ENCODE measurements at regions not wholly inside any gene's neighbourhood (a gene's known extent, or its start where the extent isn't known, plus 50 kb on each side); places are given as distances from the start of the nearest gene placed in this dataset.

DNA sequence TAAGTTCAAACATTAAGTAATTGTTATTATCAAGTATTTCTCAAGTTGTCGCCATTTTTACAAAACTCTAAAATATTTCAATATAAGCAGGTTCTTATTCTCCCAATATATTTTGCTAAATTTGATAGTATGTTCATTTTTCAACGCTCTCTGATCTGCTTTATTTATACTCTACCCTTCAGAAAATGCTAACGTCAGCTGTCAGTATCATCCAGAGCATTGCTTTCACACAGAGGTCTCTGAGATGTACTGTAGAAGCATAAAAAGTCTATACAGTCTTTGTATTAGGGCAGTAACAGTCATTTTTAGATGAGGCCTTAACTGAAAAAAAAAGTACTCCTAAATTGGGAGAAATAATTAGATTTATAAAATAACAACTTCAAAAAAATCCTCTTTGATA is 533.1 kb upstream of the LRFN5 start:
- Mint-ChIP-seq H3K27ac (ENCODE audit: unreplicated experiment) (no peak overlapping the region), H3K36me3 (ENCODE audit: low read depth) (no peaks in the 10 kb centered on the region)

DNA sequence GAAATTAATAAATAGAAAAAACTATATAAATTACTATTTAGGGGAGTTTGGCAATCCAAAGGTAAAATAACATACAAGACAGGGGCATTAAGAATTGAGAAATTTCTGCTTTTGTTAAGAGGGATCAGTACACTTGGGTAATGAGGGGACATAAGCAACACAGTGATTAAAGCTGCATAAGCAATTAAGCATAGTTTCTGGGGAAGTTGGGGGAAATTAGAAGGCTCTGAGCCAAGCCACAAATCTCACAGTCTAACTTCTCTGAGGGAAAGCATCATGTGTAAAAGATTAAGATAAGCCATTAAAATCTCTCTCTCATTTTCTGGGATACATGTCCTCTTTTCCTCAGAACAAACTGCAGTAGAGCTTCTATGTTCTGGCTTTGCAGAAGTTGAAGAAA is 533.9 kb upstream of the LRFN5 start:
- Mint-ChIP-seq H3K27me3 (ENCODE audit: low read depth) (no peaks in the 10 kb centered on the region), H3K9me3 (no peaks in the 10 kb centered on the region), H3K27ac (ENCODE audit: unreplicated experiment) (no peak overlapping the region), H3K4me3 (no peak overlapping the region), H3K36me3 (ENCODE audit: low read depth) (no peaks in the 10 kb centered on the region), H3K4me1 (no peaks in the 10 kb centered on the region)
- TF ChIP-seq, protein P1, sequence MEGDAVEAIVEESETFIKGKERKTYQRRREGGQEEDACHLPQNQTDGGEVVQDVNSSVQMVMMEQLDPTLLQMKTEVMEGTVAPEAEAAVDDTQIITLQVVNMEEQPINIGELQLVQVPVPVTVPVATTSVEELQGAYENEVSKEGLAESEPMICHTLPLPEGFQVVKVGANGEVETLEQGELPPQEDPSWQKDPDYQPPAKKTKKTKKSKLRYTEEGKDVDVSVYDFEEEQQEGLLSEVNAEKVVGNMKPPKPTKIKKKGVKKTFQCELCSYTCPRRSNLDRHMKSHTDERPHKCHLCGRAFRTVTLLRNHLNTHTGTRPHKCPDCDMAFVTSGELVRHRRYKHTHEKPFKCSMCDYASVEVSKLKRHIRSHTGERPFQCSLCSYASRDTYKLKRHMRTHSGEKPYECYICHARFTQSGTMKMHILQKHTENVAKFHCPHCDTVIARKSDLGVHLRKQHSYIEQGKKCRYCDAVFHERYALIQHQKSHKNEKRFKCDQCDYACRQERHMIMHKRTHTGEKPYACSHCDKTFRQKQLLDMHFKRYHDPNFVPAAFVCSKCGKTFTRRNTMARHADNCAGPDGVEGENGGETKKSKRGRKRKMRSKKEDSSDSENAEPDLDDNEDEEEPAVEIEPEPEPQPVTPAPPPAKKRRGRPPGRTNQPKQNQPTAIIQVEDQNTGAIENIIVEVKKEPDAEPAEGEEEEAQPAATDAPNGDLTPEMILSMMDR (conservative IDR thresholded peaks at IDR 0.05): no peak
- DNase-seq (ENCODE audit: low read depth, low spot score): no peak

More for the DNA sequence above, 533.1 kb upstream of the LRFN5 start:
- Mint-ChIP-seq H3K4me1 (no peaks in the 10 kb centered on the region), H3K27me3 (ENCODE audit: low read depth) (no peaks in the 10 kb centered on the region), H3K4me3 (no peak overlapping the region), H3K9me3 (no peaks in the 10 kb centered on the region)
- DNase-seq (ENCODE audit: low read depth, low spot score): no peak
- TF ChIP-seq, protein P1 (conservative IDR thresholded peaks at IDR 0.05): no peak

GRCh38 chr14:41071351-41071750 is 535.3 kb upstream of the LRFN5 start:
- H3K36me3 Mint-ChIP-seq (ENCODE audit: low read depth): no peaks in the 10 kb centered on the region
- H3K9me3 Mint-ChIP-seq: no peaks in the 10 kb centered on the region
- TF ChIP-seq, protein P1 (conservative IDR thresholded peaks at IDR 0.05): no peak
- no peak overlapping the region for H3K4me3 Mint-ChIP-seq
- no peaks in the 10 kb centered on the region for H3K4me1 Mint-ChIP-seq
- H3K27ac Mint-ChIP-seq (ENCODE audit: unreplicated experiment): no peak overlapping the region
- no peaks in the 10 kb centered on the region for H3K27me3 Mint-ChIP-seq (ENCODE audit: low read depth)
- no peak for DNase-seq (ENCODE audit: low read depth, low spot score)

DNA sequence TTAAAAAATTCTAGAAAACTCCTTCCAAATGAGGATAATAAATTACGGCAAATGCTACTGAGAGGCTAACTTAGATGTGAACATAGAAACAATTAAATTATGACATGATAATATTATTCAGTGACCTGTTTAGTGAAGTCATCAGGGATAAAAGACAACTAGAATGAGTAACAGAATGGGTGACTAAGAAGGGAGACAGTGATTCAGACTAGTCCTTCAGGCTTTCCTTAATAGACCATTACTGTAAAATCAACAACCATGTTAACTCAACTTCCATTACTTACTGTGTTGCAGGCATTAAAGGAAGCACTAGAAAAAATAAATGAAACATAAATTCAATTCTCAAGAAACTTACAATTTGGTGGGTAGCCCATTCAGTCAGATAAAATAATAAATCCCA is 543.9 kb upstream of the LRFN5 start:
- no peak overlapping the region for H3K27ac Mint-ChIP-seq (ENCODE audit: unreplicated experiment)
- TF ChIP-seq, protein P1 (conservative IDR thresholded peaks at IDR 0.05): no peak
- H3K36me3 Mint-ChIP-seq (ENCODE audit: low read depth): no peaks in the 10 kb centered on the region
- no peaks in the 10 kb centered on the region for H3K4me1 Mint-ChIP-seq
- no peaks in the 10 kb centered on the region for H3K9me3 Mint-ChIP-seq
- H3K27me3 Mint-ChIP-seq (ENCODE audit: low read depth): no peaks in the 10 kb centered on the region
- DNase-seq (ENCODE audit: low read depth, low spot score): no peak
- H3K4me3 Mint-ChIP-seq: no peak overlapping the region

GRCh38 chr14:41055589-41055988 is 551.1 kb upstream of the LRFN5 start:
- H3K4me3 Mint-ChIP-seq: no peak overlapping the region
- no peak for DNase-seq (ENCODE audit: low read depth, low spot score)
- H3K36me3 Mint-ChIP-seq (ENCODE audit: low read depth): no peaks in the 10 kb centered on the region
- H3K4me1 Mint-ChIP-seq: peaks cover 11% of the 10 kb centered on the region
- TF ChIP-seq, protein P1 (conservative IDR thresholded peaks at IDR 0.05): no peak
- no peaks in the 10 kb centered on the region for H3K9me3 Mint-ChIP-seq
- no peak overlapping the region for H3K27ac Mint-ChIP-seq (ENCODE audit: unreplicated experiment)
- H3K27me3 Mint-ChIP-seq (ENCODE audit: low read depth): no peaks in the 10 kb centered on the region

DNA sequence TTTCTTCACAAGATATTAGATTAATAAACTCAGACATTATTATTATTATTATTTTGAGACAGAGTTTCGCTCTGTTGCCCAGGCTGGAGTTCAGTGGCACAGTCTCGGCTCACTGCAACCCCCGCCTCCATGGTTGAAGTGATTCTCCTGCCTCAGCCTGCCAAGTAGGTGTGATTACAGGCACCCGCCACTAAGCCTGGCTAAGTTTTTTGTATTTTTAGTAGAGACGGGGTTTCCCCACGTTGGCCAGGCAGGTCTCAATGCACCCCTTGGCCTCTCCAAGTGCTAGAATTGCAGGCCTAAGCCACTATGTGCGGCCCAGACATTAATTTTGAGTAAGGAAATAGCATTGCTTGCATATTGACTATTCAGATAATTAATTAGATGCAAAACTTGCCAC is 554.9 kb upstream of the LRFN5 start:
- H3K4me3 Mint-ChIP-seq: no peak overlapping the region
- no peak for DNase-seq (ENCODE audit: low read depth, low spot score)
- no peaks in the 10 kb centered on the region for H3K36me3 Mint-ChIP-seq (ENCODE audit: low read depth)
- peaks cover 8% of the 10 kb centered on the region for H3K4me1 Mint-ChIP-seq
- no peaks in the 10 kb centered on the region for H3K27me3 Mint-ChIP-seq (ENCODE audit: low read depth)
- H3K27ac Mint-ChIP-seq (ENCODE audit: unreplicated experiment): no peak overlapping the region
- TF ChIP-seq, protein P1 (conservative IDR thresholded peaks at IDR 0.05): no peak
- no peaks in the 10 kb centered on the region for H3K9me3 Mint-ChIP-seq

Data from neural crest cell (in vitro differentiated cells).